Peyer's patch (tissue), 4 donors: ENCODE measurements at regions not wholly inside any gene's neighbourhood (a gene's known extent, or its start where the extent isn't known, plus 50 kb on each side); places are given as distances from the start of the nearest gene placed in this dataset.

Experiments
- POLR2A ChIP-seq, 2 donors: fragments of 450-650 bp; IDR thresholded peaks; one replicate each; pipeline ENCODE4 v1.5.1; 2017; ENCODE audit warnings: antibody characterized with exemption in 2 of 2, mild to moderate bottlenecking in 2 of 2, moderate library complexity in 2 of 2
- TF ChIP-seq, protein P1 (sequence below), 6 experiments: fragments of 450-650 bp in 4 of 6; fragments of 200-600 bp in 2 of 6; sonication (generic) in 1 of 6; IDR thresholded peaks; one replicate each; pipeline ENCODE4 v1.5.1; 2017 to 2019; ENCODE audit warnings: antibody characterized with exemption in 6 of 6, mild to moderate bottlenecking in 3 of 6, moderate library complexity in 1 of 6

DNA sequence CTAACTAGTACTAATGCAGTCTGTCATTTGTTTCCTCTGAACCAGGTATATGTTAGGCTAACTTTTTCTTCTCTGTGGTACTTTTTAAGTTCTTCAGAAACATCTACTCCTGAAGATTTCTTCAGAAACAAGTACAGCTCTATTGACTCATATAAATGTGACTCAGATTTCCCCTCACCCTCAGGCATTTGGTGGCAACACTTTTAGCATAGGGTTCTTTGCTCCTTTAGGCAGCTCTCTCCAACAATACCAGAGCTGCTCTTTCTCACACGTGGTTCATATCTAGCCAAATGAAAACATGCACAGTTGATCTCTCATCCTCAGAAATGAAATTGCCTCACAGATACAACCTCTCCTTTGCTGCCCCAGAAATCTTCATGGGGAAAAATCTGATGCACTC, 939.8 kb downstream of the SORCS1 start:
- no peak for TF ChIP-seq POLR2A (IDR thresholded peaks at IDR 0.05)
- TF ChIP-seq, protein P1, sequence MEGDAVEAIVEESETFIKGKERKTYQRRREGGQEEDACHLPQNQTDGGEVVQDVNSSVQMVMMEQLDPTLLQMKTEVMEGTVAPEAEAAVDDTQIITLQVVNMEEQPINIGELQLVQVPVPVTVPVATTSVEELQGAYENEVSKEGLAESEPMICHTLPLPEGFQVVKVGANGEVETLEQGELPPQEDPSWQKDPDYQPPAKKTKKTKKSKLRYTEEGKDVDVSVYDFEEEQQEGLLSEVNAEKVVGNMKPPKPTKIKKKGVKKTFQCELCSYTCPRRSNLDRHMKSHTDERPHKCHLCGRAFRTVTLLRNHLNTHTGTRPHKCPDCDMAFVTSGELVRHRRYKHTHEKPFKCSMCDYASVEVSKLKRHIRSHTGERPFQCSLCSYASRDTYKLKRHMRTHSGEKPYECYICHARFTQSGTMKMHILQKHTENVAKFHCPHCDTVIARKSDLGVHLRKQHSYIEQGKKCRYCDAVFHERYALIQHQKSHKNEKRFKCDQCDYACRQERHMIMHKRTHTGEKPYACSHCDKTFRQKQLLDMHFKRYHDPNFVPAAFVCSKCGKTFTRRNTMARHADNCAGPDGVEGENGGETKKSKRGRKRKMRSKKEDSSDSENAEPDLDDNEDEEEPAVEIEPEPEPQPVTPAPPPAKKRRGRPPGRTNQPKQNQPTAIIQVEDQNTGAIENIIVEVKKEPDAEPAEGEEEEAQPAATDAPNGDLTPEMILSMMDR (IDR thresholded peaks at IDR 0.05), result no peak
